Naive thymus-derived CD4-positive, alpha-beta T cell (primary cell): ENCODE measurements at regions not wholly inside any gene's neighbourhood (a gene's known extent, or its start where the extent isn't known, plus 50 kb on each side); places are given as distances from the start of the nearest gene placed in this dataset.

Source experiments
- ATAC-seq: fragments of 150-1000 bp; cut with Tn5 transposase; 2 replicates; pipeline ENCODE4 v1.10.0; 2021; ENCODE audit warnings: mild to moderate bottlenecking, moderate library complexity
- CTCF ChIA-PET: fragments of 350-600 bp; sonication (Branson Sonifier 250); formaldehyde crosslinking; loops from one replicate; lab custom pipeline; 2021; ENCODE audit warnings: antibody characterized with exemption; lab: Charles Lee
- POLR2A ChIA-PET: fragments of 350-600 bp; sonication (Branson Sonifier 250); formaldehyde crosslinking; loops from one replicate; lab custom pipeline; 2021; ENCODE audit warnings: antibody characterized with exemption, inconsistent platforms; lab: Charles Lee
- DNase-seq, 9 donors: peaks; one replicate each; pipeline versions ENCODE4 v3.0.0 to v3.0.0-alpha.2; 2020 to 2022; ENCODE audit warnings: mixed read lengths in 1 of 9
- H3K27ac ChIP-seq: one replicate; pipeline ENCODE4 v1.7.0; 2013; ENCODE audit warnings: mild to moderate bottlenecking, low read depth, low read length, moderate library complexity
- H3K27me3 ChIP-seq, 2 donors: one replicate each; pipeline ENCODE4 v1.7.0; 2013; ENCODE audit warnings: low read length in 2 of 2, mild to moderate bottlenecking in 2 of 2, moderate library complexity in 2 of 2; ENCODE audit not compliant: control insufficient read depth in 2 of 2, insufficient read depth in 2 of 2
- H3K36me3 ChIP-seq, 3 experiments: 1 replicate in 2 of 3; 2 replicates in 1 of 3; pipeline ENCODE4 v1.7.0; 2013; ENCODE audit warnings: low read length in 3 of 3, mild to moderate bottlenecking in 3 of 3, moderate library complexity in 1 of 3; ENCODE audit not compliant: insufficient read depth in 3 of 3, control insufficient read depth in 2 of 3
- H3K4me1 ChIP-seq, 2 donors: one replicate each; pipeline ENCODE4 v1.7.0; 2013; ENCODE audit warnings: low read length in 2 of 2, mild to moderate bottlenecking in 2 of 2, moderate library complexity in 1 of 2; ENCODE audit not compliant: control insufficient read depth in 2 of 2, insufficient read depth in 2 of 2
- H3K4me3 ChIP-seq: 2 replicates; pipeline ENCODE4 v1.7.0; 2013; ENCODE audit warnings: mild to moderate bottlenecking, low read length
- H3K9me3 ChIP-seq, 3 experiments: 1 replicate in 2 of 3; 2 replicates in 1 of 3; pipeline ENCODE4 v1.7.0; 2013; ENCODE audit warnings: low read length in 3 of 3; ENCODE audit not compliant: control insufficient read depth in 2 of 3
- H3K27ac Mint-ChIP-seq, 9 donors: one replicate each; pipeline ENCODE4 v1.8.0; 2020 to 2022; ENCODE audit warnings: mixed read lengths in 9 of 9, mild to moderate bottlenecking in 8 of 9, moderate library complexity in 5 of 9, inconsistent platforms in 2 of 9
- H3K27me3 Mint-ChIP-seq, 5 donors: one replicate each; pipeline ENCODE4 v1.8.0; 2021 to 2022; ENCODE audit warnings: mixed read lengths in 5 of 5, mild to moderate bottlenecking in 1 of 5
- H3K36me3 Mint-ChIP-seq, 5 donors: one replicate each; pipeline ENCODE4 v1.8.0; 2020 to 2022; ENCODE audit warnings: mixed read lengths in 5 of 5, mild to moderate bottlenecking in 3 of 5, inconsistent platforms in 1 of 5
- H3K4me1 Mint-ChIP-seq, 7 donors: one replicate each; pipeline ENCODE4 v1.8.0; 2020 to 2022; ENCODE audit warnings: mixed read lengths in 7 of 7, mild to moderate bottlenecking in 3 of 7, inconsistent platforms in 1 of 7
- H3K4me3 Mint-ChIP-seq, 10 donors: one replicate each; pipeline ENCODE4 v1.8.0; 2020 to 2022; ENCODE audit warnings: mild to moderate bottlenecking in 10 of 10, mixed read lengths in 10 of 10, moderate library complexity in 6 of 10, inconsistent platforms in 2 of 10
- H3K9me3 Mint-ChIP-seq, 11 donors: one replicate each; pipeline ENCODE4 v1.8.0; 2020 to 2022; ENCODE audit warnings: mixed read lengths in 11 of 11, mild to moderate bottlenecking in 4 of 11, inconsistent platforms in 1 of 11, moderate library complexity in 1 of 11
- intact Hi-C, 2 donors: fragments of 100-400 bp; cut with micrococcal nuclease; formaldehyde crosslinking; loops; one replicate each; pipeline ENCODE4 v1.15.1; 2023

- Mint-ChIP-seq H3K4me3 (no peak overlapping the region), H3K36me3 (peaks cover 0 to 6% (median 0%) of the 10 kb centered on the region in 5 donors), H3K4me1 (no peaks in the 10 kb centered on the region), H3K9me3 (peaks cover 2 to 56% (median 23%) of the 10 kb centered on the region in 11 donors), H3K27me3 (no peaks in the 10 kb centered on the region), H3K27ac (no peak overlapping the region)
- CTCF ChIA-PET: no interaction called here
- Histone ChIP-seq H3K4me1 (no peaks in the 10 kb centered on the region), H3K9me3 (peaks cover 0 to 13% (median 5%) of the 10 kb centered on the region in 3 experiments), H3K27ac (no peak overlapping the region), H3K36me3 (no peaks in the 10 kb centered on the region), H3K4me3 (no peak overlapping the region), H3K27me3 (no peaks in the 10 kb centered on the region)
- DNase-seq: no peak
- intact Hi-C loops: no loop called here
- no peak for ATAC-seq
- POLR2A ChIA-PET: no interaction called here
Measured at GRCh38 chr1:187948170-187948794, 1119.5 kb downstream of the PLA2G4A start.

DNA sequence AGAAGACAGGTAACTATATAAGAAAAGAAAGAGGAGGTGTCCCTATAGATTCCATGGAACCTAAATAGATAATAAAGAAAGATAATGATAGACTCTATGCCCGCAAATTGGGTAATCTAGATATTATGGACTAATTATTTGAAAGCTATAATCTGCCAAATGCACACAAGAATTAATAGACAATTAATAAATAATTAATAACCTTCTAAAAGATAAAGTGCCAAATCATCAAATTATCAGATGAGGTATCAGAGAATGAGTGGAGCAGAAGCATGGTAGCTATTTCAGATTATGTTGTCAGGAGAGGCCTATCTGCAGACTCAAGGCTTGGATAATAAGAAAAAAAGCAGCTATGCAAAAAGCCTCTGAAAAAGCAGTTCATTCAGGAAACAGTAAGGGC, 1120.8 kb downstream of the PLA2G4A start:
- Histone ChIP-seq H3K36me3 (no peaks in the 10 kb centered on the region), H3K27ac (no peak overlapping the region), H3K9me3 (peaks cover 0 to 13% (median 5%) of the 10 kb centered on the region in 3 experiments), H3K27me3 (no peaks in the 10 kb centered on the region), H3K4me1 (no peaks in the 10 kb centered on the region), H3K4me3 (no peak overlapping the region)
- intact Hi-C loops: no loop called here
- no peak overlapping the region for H3K4me3 Mint-ChIP-seq
- ATAC-seq (no peak), DNase-seq (no peak)
- H3K27me3 Mint-ChIP-seq: no peaks in the 10 kb centered on the region
- H3K9me3 Mint-ChIP-seq: peaks cover 2 to 64% (median 23%) of the 10 kb centered on the region in 11 donors
- ChIA-PET POLR2A (no interaction called here), CTCF (no interaction called here)
- peaks cover 0 to 6% (median 0%) of the 10 kb centered on the region in 5 donors for H3K36me3 Mint-ChIP-seq
- H3K4me1 Mint-ChIP-seq: no peaks in the 10 kb centered on the region
- H3K27ac Mint-ChIP-seq: no peak overlapping the region

- H3K27me3 Mint-ChIP-seq: no peaks in the 10 kb centered on the region
- no peak overlapping the region for H3K4me3 ChIP-seq
- no peaks in the 10 kb centered on the region for H3K27me3 ChIP-seq
- ChIA-PET CTCF (no interaction called here), POLR2A (no interaction called here)
- DNase-seq (no peak), ATAC-seq (no peak)
- no peak overlapping the region for H3K4me3 Mint-ChIP-seq
- peaks cover 0 to 9% (median 5%) of the 10 kb centered on the region in 3 experiments for H3K9me3 ChIP-seq
- H3K36me3 Mint-ChIP-seq: peaks cover 0 to 3% (median 0%) of the 10 kb centered on the region in 5 donors
- H3K27ac Mint-ChIP-seq: no peak overlapping the region
- intact Hi-C loops: no loop called here
- H3K4me1 ChIP-seq: no peaks in the 10 kb centered on the region
- H3K36me3 ChIP-seq: no peaks in the 10 kb centered on the region
- no peaks in the 10 kb centered on the region for H3K4me1 Mint-ChIP-seq
- peaks cover 2 to 51% (median 20%) of the 10 kb centered on the region in 11 donors for H3K9me3 Mint-ChIP-seq
- no peak overlapping the region for H3K27ac ChIP-seq
Measured at GRCh38 chr1:187951817-187952216, 1123.1 kb downstream of the PLA2G4A start.

DNA sequence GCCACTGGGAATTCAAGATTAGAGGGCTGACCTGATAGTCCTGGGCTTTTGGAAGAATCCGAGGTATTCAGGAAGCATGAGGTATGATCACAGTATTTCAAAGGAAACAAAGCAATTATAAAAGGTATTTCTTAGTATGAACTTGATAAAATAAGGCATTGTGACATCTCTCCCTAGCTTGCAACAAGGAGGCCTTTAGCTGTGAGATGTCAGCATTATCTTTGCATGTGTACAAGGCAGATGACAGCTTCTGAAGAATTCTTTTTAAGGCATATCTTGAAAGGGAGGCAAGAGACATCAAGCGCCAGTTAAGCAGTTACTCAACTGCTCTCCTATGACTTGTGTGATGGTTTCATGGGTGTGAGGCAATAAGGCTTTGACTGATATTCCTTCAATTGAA, 1123.7 kb downstream of the PLA2G4A start:
- intact Hi-C loops: no loop called here
- CTCF ChIA-PET: no interaction called here
- no peaks in the 10 kb centered on the region for H3K27me3 Mint-ChIP-seq

DNA sequence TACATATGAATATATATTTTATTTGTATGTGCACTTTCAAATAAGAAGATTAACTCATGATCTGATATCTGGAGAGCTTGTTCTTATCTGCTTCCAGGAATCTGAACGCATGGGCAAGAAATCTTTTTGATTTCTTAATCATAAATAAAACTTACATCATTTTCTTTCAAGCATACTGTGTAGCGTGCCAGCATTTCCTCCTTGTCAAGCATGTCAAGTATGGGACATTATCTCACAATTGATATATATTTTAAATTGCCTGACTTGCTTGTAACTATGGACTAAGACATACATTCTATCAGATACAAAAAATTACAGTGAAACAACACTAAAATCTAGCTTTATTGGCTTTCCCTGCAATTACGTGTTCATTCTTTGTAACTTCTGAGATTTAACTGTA, 1128.2 kb downstream of the PLA2G4A start:
- H3K27me3 ChIP-seq: no peaks in the 10 kb centered on the region
- ATAC-seq (no peak), DNase-seq (no peak)
- H3K9me3 Mint-ChIP-seq: peaks cover 0 to 18% (median 6%) of the 10 kb centered on the region in 11 donors
- H3K9me3 ChIP-seq: peaks cover 0 to 5% (median 0%) of the 10 kb centered on the region in 3 experiments
- no peaks in the 10 kb centered on the region for H3K4me1 ChIP-seq
- H3K27ac Mint-ChIP-seq: no peak overlapping the region
- no peaks in the 10 kb centered on the region for H3K36me3 Mint-ChIP-seq
- H3K27me3 Mint-ChIP-seq: no peaks in the 10 kb centered on the region
- no peaks in the 10 kb centered on the region for H3K36me3 ChIP-seq
- no peak overlapping the region for H3K4me3 Mint-ChIP-seq
- ChIA-PET CTCF (no interaction called here), POLR2A (no interaction called here)
- no peaks in the 10 kb centered on the region for H3K4me1 Mint-ChIP-seq
- H3K4me3 ChIP-seq: no peak overlapping the region
- H3K27ac ChIP-seq: no peak overlapping the region
- intact Hi-C loops: no loop called here

More for the DNA sequence above, 1123.7 kb downstream of the PLA2G4A start:
- Mint-ChIP-seq H3K36me3 (no peaks in the 10 kb centered on the region), H3K4me3 (no peak overlapping the region), H3K27ac (no peak overlapping the region), H3K4me1 (no peaks in the 10 kb centered on the region), H3K9me3 (peaks cover 0 to 44% (median 17%) of the 10 kb centered on the region in 11 donors)
- Histone ChIP-seq H3K4me3 (no peak overlapping the region), H3K27ac (no peak overlapping the region), H3K36me3 (no peaks in the 10 kb centered on the region), H3K27me3 (no peaks in the 10 kb centered on the region), H3K9me3 (peaks cover 0 to 5% (median 2%) of the 10 kb centered on the region in 3 experiments), H3K4me1 (no peaks in the 10 kb centered on the region)
- no peak for DNase-seq
- POLR2A ChIA-PET: no interaction called here
- no peak for ATAC-seq

DNA sequence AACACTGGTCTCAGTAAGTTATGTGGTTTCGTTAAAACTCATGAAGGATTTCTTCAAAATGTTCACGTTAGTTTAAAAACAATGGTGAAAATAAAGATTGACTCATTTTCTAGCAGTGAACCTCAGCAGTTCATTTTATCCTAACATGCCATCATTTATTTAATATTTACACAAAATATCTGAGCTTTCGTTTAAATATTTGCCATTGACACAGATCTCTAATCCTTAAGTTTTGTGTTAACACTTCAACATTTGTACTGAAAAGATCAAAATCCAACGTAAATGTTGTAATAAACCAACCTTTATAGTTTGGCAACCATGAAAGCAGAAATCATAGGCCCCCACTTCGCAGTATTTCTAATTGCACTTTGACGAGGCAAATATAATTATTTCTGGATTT, 1129.5 kb downstream of the PLA2G4A start:
- no peaks in the 10 kb centered on the region for H3K4me1 Mint-ChIP-seq

GRCh38 chr1:187959062-187959461, 1130.3 kb downstream of the PLA2G4A start:
- Histone ChIP-seq H3K36me3 (no peaks in the 10 kb centered on the region), H3K4me1 (no peaks in the 10 kb centered on the region), H3K4me3 (no peak overlapping the region), H3K27ac (no peak overlapping the region), H3K27me3 (no peaks in the 10 kb centered on the region), H3K9me3 (no peaks in the 10 kb centered on the region)
- Mint-ChIP-seq H3K9me3 (peaks cover 0 to 16% (median 3%) of the 10 kb centered on the region in 11 donors), H3K36me3 (no peaks in the 10 kb centered on the region), H3K27ac (no peak overlapping the region), H3K27me3 (no peaks in the 10 kb centered on the region), H3K4me1 (no peaks in the 10 kb centered on the region), H3K4me3 (no peak overlapping the region)
- POLR2A ChIA-PET: no interaction called here
- CTCF ChIA-PET: no interaction called here
- ATAC-seq (no peak), DNase-seq (no peak)
- intact Hi-C loops: no loop called here

More for the DNA sequence above, 1129.5 kb downstream of the PLA2G4A start:
- no peaks in the 10 kb centered on the region for H3K9me3 ChIP-seq
- Mint-ChIP-seq H3K9me3 (peaks cover 0 to 16% (median 2%) of the 10 kb centered on the region in 11 donors), H3K27ac (no peak overlapping the region), H3K36me3 (no peaks in the 10 kb centered on the region), H3K4me3 (no peak overlapping the region), H3K27me3 (no peaks in the 10 kb centered on the region)
- H3K4me1 ChIP-seq: no peaks in the 10 kb centered on the region
- CTCF ChIA-PET: no interaction called here
- intact Hi-C loops: no loop called here
- no peak for DNase-seq
- POLR2A ChIA-PET: no interaction called here
- ATAC-seq: no peak
- no peaks in the 10 kb centered on the region for H3K36me3 ChIP-seq
- H3K27me3 ChIP-seq: no peaks in the 10 kb centered on the region
- H3K27ac ChIP-seq: no peak overlapping the region
- no peak overlapping the region for H3K4me3 ChIP-seq
